Right lobe of liver (tissue), 4 donors: ENCODE measurements at regions not wholly inside any gene's neighbourhood (a gene's known extent, or its start where the extent isn't known, plus 50 kb on each side); places are given as distances from the start of the nearest gene placed in this dataset.

Source experiments
- CTCF ChIP-seq, 4 donors: fragments of 200-600 bp in 3 of 4; fragments of 450-650 bp in 1 of 4; IDR thresholded peaks; one replicate each; pipeline versions ENCODE4 v1.5.1 to v1.8.0; 2016 to 2022; ENCODE audit warnings: antibody characterized with exemption in 4 of 4, mild to moderate bottlenecking in 2 of 4
- POLR2A ChIP-seq: fragments of 450-650 bp; IDR thresholded peaks from one replicate; pipeline ENCODE4 v1.6.1; 2017; ENCODE audit warnings: antibody characterized with exemption, mild to moderate bottlenecking
- donor health status: DM: no; HTN: no; CAD: no.
- donor health status: DM: no; HTN: no; CAD: no.
- donor health status: DM: no; HTN: yes; CAD: no.

- no peak for TF ChIP-seq CTCF (IDR thresholded peaks at IDR 0.05)
- no peak for TF ChIP-seq POLR2A
These were observed 133.2 kb upstream of the ID2 start for GRCh38 chr2:8548619-8549150.
